ENCODE measurements at regions not wholly inside any gene's neighbourhood (a gene's known extent, or its start where the extent isn't known, plus 50 kb on each side); places are given as distances from the start of the nearest gene placed in this dataset.
A peak's percentile ranks its signal among the peaks of the same experiment; 100 is the strongest.
"Not testable (repeated sequence)": the region's sequence is repeated elsewhere in the genome, so short reads cannot be mapped to it uniquely, and the experiment has no call there.

GRCh38 chr5:116861666-116862065 is 287.0 kb upstream of the SEMA6A start:
- no peak for DNase-seq

GRCh38 chr5:116861097-116861496 is 286.5 kb upstream of the SEMA6A start:
- no peak for DNase-seq

GRCh38 chr5:116859666-116860320 is 285.2 kb upstream of the SEMA6A start:
- no peak for DNase-seq

- no peak for DNase-seq
These were observed 284.2 kb upstream of the SEMA6A start for GRCh38 chr5:116858705-116859333.

- not testable (repeated sequence) for DNase-seq
These were observed 283.4 kb upstream of the SEMA6A start for GRCh38 chr5:116858020-116858419.

GRCh38 chr5:116856271-116856670 is 281.6 kb upstream of the SEMA6A start:
- no peak for DNase-seq

GRCh38 chr5:116853992-116854391 is 279.4 kb upstream of the SEMA6A start:
- no peak for DNase-seq

- DNase-seq = no peak
These were observed 274.4 kb upstream of the SEMA6A start for GRCh38 chr5:116848954-116849581.

- no peak for DNase-seq
These were observed 273.3 kb upstream of the SEMA6A start for GRCh38 chr5:116847960-116848359.

- DNase-seq = no peak
These were observed 269.4 kb upstream of the SEMA6A start for GRCh38 chr5:116844015-116844414.

- no peak for DNase-seq
These were observed 267.9 kb upstream of the SEMA6A start for GRCh38 chr5:116842514-116842961.

GRCh38 chr5:116841734-116842133 is 267.1 kb upstream of the SEMA6A start:
- no peak for DNase-seq

- DNase-seq = no peak
These were observed 263.5 kb upstream of the SEMA6A start for GRCh38 chr5:116838011-116838536.

GRCh38 chr5:116834796-116835515 is 260.3 kb upstream of the SEMA6A start:
- no peak for DNase-seq

- no peak for DNase-seq
These were observed 255.5 kb upstream of the SEMA6A start for GRCh38 chr5:116830079-116830478.

GRCh38 chr5:116827078-116827477 is 252.5 kb upstream of the SEMA6A start:
- no peak for DNase-seq

- no peak for DNase-seq
These were observed 250.9 kb upstream of the SEMA6A start for GRCh38 chr5:116825486-116825885.

- no peak for DNase-seq
These were observed 250.3 kb upstream of the SEMA6A start for GRCh38 chr5:116824751-116825438.

- peak; percentile 42 for DNase-seq
These were observed 240.2 kb upstream of the SEMA6A start for GRCh38 chr5:116814626-116815385.

- peak; percentile 24 for DNase-seq
These were observed 239.3 kb upstream of the SEMA6A start for GRCh38 chr5:116813906-116814305.

GRCh38 chr5:116813356-116813755 is 238.7 kb upstream of the SEMA6A start:
- peak; percentile 20 for DNase-seq

- DNase-seq = no peak
These were observed 236.3 kb upstream of the SEMA6A start for GRCh38 chr5:116810951-116811350.

Measured in retina (tissue), 1 donor.